ENCODE measurements at regions not wholly inside any gene's neighbourhood (a gene's known extent, or its start where the extent isn't known, plus 50 kb on each side); places are given as distances from the start of the nearest gene placed in this dataset.
"Not testable (repeated sequence)": the region's sequence is repeated elsewhere in the genome, so short reads cannot be mapped to it uniquely, and the experiment has no call there.

DNA sequence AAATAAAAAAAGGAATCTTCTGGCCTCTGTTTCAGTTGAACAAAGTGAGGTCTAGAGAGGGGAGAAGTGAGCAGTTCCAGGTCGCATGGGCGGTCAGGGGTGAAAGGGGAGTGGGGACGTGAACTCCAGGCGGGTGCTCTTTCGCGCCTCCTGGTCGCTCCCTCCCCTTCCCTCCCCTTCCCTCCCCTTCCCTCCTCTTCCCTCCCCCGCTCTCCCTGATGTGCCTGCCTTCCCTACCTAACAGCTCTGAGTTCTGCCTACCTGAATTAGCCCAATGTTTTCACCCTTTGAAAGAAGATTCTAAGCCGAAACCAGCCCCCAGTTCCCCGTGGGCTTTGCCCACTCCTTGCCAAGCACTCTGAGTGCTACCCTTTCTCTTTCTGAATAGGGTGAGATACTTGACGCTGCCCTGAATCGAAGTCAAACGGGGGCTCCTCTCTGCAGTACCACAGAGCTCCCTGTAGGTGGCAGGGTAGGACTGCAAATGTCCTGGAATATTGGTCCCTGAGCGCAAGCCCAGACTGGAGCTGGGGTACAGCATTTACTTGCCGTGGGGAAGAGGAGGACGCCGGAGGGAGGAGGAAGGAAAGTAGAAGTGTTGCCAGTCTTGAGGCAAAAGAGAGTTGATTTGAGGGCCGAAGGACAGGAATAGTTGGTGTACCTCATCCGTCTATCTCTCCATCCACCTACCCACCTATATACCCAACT lies 214.4 kb downstream of the NPIPA7 start:
- not testable (repeated sequence) for H3K4me3 ChIP-seq (ENCODE audit: insufficient read length, low read depth); H3K4me1 ChIP-seq (ENCODE audit: insufficient read depth, insufficient read length); H3K36me3 ChIP-seq (ENCODE audit: insufficient read depth, insufficient read length, low read length); H3K27me3 ChIP-seq (ENCODE audit: insufficient read depth, insufficient read length); H3K9me3 ChIP-seq (ENCODE audit: insufficient read depth, low read length); DNase-seq (ENCODE audit: low read depth, low spot score); H3K9ac ChIP-seq (ENCODE audit: insufficient read length, low read depth)

DNA sequence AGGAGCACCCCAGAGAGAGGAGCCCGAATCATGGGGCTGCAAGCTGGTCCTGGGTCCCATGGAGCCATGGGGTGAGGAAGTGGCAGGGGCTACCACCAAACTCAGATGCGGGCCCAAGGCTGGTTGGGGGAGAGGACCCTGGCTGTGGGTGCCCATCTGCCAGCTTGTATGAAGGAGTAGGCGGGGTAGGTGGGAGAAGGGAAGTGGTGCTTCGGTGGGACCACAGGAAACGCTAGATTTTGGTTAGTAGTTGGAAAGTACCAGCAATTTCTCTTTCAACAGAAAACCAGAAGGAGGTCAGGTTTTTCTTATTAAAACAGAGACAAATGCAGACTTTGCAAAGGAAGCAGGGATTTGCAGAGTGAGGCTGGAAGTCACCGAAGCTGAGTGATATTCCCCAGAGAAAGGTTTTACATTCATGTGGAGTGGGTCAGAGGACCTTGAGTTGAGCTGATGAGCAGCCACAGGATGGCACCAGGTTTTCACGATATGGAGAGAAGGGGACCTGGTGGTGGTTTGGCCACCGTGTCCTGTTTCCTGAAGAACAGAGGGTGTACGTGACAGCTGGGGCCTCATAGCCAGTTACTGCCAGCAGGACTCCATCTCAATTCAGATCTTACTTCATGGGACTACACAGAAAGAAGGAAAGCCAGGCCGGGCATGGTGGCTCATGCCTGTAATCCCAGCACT lies 216.2 kb downstream of the NPIPA7 start:
- not testable (repeated sequence) for H3K4me3 ChIP-seq (ENCODE audit: insufficient read length, low read depth); H3K9me3 ChIP-seq (ENCODE audit: insufficient read depth, low read length); H3K4me1 ChIP-seq (ENCODE audit: insufficient read depth, insufficient read length); H3K27me3 ChIP-seq (ENCODE audit: insufficient read depth, insufficient read length); DNase-seq (ENCODE audit: low read depth, low spot score); H3K36me3 ChIP-seq (ENCODE audit: insufficient read depth, insufficient read length, low read length); H3K9ac ChIP-seq (ENCODE audit: insufficient read length, low read depth)

DNA sequence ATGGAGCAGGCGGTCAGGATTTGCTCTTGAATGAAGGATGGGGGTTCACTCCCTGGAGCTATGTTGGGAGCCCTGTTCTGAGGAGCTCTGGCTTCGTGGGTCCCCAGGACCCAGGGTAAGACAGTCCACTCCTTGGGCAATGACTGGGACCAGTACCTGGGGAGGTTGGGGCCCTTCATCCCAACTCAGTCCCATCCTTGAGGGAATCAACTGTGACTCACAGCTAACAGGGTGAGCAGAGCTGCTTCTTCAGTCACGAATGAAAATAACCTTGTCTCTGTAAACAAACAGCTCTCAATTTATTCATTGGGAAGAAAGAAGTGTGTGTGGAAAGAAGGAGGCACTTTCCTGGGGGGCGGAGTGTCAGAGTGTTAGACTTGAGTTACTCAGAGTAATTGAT lies 222.3 kb downstream of the NPIPA7 start:
- not testable (repeated sequence) for H3K36me3 ChIP-seq (ENCODE audit: insufficient read depth, insufficient read length, low read length); H3K27me3 ChIP-seq (ENCODE audit: insufficient read depth, insufficient read length); H3K4me3 ChIP-seq (ENCODE audit: insufficient read length, low read depth); H3K4me1 ChIP-seq (ENCODE audit: insufficient read depth, insufficient read length); H3K9me3 ChIP-seq (ENCODE audit: insufficient read depth, low read length); H3K9ac ChIP-seq (ENCODE audit: insufficient read length, low read depth); DNase-seq (ENCODE audit: low read depth, low spot score)

DNA sequence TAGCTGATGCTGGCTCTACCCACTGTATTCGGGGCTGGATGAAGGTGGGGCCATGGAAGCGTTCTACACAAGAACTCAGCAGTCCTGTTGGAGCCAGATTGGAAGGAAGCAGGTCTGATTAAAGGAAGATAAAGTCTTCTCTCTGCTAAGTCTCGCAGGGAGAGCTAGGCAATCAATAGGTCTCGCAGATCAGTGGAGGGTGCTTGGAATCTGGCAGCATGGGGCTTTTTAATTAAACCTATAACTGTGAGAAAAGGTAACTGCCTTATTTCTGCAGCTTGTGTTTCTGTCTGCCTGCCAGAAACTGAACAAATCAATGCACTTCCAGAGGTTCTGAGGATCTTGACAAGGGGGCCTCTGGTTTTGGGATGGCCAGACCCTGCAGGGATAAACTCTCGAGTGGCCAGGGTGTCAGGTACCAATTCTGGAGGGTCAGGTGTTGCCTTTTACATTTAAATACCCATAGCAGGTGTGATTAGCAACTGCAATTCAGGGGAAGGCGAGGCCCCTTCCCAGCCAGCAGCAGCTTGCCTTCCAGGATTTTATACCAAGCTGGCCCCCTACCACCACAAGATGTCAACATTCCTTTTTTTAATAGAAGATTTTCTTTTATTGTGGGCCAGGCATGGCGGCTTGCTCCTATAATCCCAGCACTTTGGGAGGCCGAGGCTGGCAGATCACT lies 228.6 kb downstream of the NPIPA7 start:
- H3K36me3 ChIP-seq (ENCODE audit: insufficient read depth, insufficient read length, low read length); H3K27me3 ChIP-seq (ENCODE audit: insufficient read depth, insufficient read length); H3K4me3 ChIP-seq (ENCODE audit: insufficient read length, low read depth); DNase-seq (ENCODE audit: low read depth, low spot score); H3K9ac ChIP-seq (ENCODE audit: insufficient read length, low read depth); H3K9me3 ChIP-seq (ENCODE audit: insufficient read depth, low read length); H3K4me1 ChIP-seq (ENCODE audit: insufficient read depth, insufficient read length): not testable (repeated sequence)

DNA sequence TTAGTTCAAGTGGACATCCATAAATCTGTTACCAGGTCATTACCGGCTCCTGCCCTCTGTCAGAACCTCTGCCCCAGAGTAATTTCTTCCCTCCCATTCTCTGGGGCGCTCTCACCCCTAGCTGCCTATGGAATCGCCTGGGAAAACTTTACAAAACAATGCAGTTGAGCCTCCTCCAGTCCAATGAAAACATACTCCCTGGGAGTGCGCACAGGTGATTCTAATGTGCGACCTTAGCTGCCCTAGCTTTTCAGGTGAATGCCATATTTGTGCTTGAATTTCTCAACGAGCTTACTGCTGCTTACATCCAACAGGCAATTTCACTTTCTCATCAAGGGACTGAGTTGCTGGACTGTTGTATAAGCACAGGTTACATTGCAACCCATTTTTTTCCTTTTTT lies 230.7 kb downstream of the NPIPA7 start:
- not testable (repeated sequence) for DNase-seq (ENCODE audit: low read depth, low spot score); H3K4me1 ChIP-seq (ENCODE audit: insufficient read depth, insufficient read length); H3K4me3 ChIP-seq (ENCODE audit: insufficient read length, low read depth); H3K9me3 ChIP-seq (ENCODE audit: insufficient read depth, low read length); H3K27me3 ChIP-seq (ENCODE audit: insufficient read depth, insufficient read length); H3K9ac ChIP-seq (ENCODE audit: insufficient read length, low read depth); H3K36me3 ChIP-seq (ENCODE audit: insufficient read depth, insufficient read length, low read length)

DNA sequence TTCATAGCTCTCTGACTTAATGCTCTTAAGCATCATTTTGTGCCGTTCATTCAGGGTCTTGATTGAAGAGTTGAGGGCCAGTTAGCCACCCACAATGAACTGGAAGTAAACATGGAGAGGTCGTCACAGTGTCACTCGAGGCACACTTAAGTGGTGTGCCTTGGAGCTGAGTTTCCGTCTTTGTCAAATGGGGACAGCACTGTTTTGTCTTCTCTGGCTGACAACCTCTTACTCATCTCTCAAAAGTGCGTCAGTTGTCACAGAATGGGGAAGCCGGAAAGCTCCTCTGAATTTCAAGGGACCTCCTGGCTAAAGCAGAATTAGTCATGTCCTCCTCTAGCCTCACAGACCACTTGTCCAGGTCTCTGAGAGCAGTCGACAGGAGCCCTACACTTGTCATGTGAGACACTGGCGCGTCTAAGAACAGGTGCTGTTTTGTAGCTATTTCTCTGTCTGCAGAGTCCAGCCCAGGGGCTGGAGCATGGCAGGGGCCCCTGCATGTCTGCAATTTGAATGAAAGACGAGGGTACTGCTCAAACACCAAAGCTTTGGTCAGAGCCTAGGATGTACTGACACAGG lies 231.5 kb downstream of the NPIPA7 start:
- not testable (repeated sequence) for H3K4me1 ChIP-seq (ENCODE audit: insufficient read depth, insufficient read length); H3K9ac ChIP-seq (ENCODE audit: insufficient read length, low read depth); DNase-seq (ENCODE audit: low read depth, low spot score); H3K9me3 ChIP-seq (ENCODE audit: insufficient read depth, low read length); H3K36me3 ChIP-seq (ENCODE audit: insufficient read depth, insufficient read length, low read length); H3K4me3 ChIP-seq (ENCODE audit: insufficient read length, low read depth); H3K27me3 ChIP-seq (ENCODE audit: insufficient read depth, insufficient read length)

DNA sequence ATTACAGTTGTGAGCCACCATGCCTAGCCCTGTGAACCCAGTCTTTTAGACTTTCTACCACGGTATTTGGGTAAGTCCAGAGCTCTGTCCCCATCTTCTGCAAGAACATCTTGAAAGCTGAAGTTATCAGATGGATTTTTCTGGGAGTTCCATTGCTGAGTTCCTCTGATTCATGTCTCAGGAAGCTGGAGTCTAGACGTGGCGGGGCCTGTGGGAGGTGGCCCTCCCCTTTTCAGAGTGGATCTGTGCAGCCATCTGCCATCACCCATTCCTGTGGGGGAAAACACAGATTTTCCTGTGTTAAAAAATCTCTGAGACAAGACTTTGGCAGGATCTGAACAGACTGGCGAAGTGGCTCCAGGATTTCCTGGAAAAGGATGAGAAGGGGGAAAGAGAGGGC lies 234.3 kb downstream of the NPIPA7 start:
- not testable (repeated sequence) for H3K9me3 ChIP-seq (ENCODE audit: insufficient read depth, low read length)

DNA sequence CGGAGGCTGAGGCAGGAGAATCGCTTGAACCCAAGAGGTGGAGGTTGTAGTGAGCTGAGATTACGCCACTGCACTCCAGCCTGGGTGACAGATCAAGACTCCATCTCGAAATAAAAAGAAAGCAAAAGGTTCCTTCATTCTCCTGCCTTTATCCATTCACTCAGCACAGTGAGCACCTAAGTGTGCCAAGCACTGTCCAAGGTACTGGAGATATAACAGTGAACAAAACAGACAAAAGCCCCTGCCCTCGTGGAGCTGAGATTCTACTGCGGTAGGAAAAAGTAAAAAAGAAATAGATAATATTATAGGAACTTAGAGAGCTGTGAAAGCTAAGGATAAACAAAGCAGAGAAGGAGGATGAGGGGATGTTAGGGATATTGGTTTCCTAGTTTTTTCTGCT lies 235.5 kb downstream of the NPIPA7 start:
- not testable (repeated sequence) for H3K4me1 ChIP-seq (ENCODE audit: insufficient read depth, insufficient read length); H3K36me3 ChIP-seq (ENCODE audit: insufficient read depth, insufficient read length, low read length); H3K9ac ChIP-seq (ENCODE audit: insufficient read length, low read depth); DNase-seq (ENCODE audit: low read depth, low spot score); H3K27me3 ChIP-seq (ENCODE audit: insufficient read depth, insufficient read length); H3K9me3 ChIP-seq (ENCODE audit: insufficient read depth, low read length); H3K4me3 ChIP-seq (ENCODE audit: insufficient read length, low read depth)

More for the DNA sequence above, 234.3 kb downstream of the NPIPA7 start:
- H3K27me3 ChIP-seq (ENCODE audit: insufficient read depth, insufficient read length); DNase-seq (ENCODE audit: low read depth, low spot score); H3K4me3 ChIP-seq (ENCODE audit: insufficient read length, low read depth); H3K9ac ChIP-seq (ENCODE audit: insufficient read length, low read depth); H3K4me1 ChIP-seq (ENCODE audit: insufficient read depth, insufficient read length); H3K36me3 ChIP-seq (ENCODE audit: insufficient read depth, insufficient read length, low read length): not testable (repeated sequence)

DNA sequence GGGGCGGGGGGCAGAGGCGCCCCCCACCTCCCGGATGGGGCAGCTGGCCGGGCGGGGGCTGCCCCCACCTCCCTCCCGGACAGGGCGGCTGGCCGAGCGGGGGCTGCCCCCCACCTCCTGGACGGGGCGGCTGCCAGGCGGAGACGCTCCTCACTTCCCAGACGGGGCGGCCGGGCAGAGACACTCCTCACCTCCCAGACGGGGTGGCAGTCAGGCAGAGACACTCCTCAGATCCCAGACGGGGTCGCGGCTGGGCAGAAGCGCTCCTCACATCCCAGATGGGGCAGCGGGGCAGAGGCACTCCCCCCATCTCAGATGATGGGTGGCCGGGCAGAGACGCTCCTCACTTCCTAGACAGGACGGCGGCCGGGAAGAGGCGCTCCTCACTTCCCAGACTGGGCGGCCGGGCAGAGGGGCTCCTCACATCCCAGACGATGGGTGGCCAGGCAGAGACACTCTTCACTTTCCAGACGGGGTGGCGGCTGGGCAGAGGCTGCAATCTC lies 240.1 kb downstream of the NPIPA7 start:
- not testable (repeated sequence) for H3K9ac ChIP-seq (ENCODE audit: insufficient read length, low read depth); H3K4me1 ChIP-seq (ENCODE audit: insufficient read depth, insufficient read length); H3K9me3 ChIP-seq (ENCODE audit: insufficient read depth, low read length)

DNA sequence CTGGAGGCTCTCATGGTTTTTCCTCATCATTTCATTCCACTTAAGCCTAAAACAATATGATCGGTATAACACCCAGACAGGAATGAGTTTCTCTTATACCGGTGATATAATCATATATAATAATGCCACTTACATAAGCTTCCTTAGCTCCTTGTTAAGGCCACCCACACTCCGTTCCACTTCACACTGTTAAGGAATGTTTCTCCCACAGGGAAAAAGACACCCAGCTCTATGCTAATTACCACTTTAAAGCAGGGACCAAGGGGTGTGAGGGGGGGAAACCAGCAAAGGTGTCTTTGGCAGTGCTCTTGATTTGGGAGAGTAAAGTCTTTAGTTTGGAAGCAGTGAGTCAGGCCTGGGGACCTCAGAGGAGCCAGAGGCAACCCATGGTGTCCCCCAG lies 245.4 kb downstream of the NPIPA7 start:
- H3K4me3 ChIP-seq (ENCODE audit: insufficient read length, low read depth); H3K4me1 ChIP-seq (ENCODE audit: insufficient read depth, insufficient read length); H3K36me3 ChIP-seq (ENCODE audit: insufficient read depth, insufficient read length, low read length); H3K9ac ChIP-seq (ENCODE audit: insufficient read length, low read depth); H3K27me3 ChIP-seq (ENCODE audit: insufficient read depth, insufficient read length); DNase-seq (ENCODE audit: low read depth, low spot score); H3K9me3 ChIP-seq (ENCODE audit: insufficient read depth, low read length): not testable (repeated sequence)

More for the DNA sequence above, 240.1 kb downstream of the NPIPA7 start:
- H3K27me3 ChIP-seq (ENCODE audit: insufficient read depth, insufficient read length); H3K36me3 ChIP-seq (ENCODE audit: insufficient read depth, insufficient read length, low read length); DNase-seq (ENCODE audit: low read depth, low spot score); H3K4me3 ChIP-seq (ENCODE audit: insufficient read length, low read depth): not testable (repeated sequence)

DNA sequence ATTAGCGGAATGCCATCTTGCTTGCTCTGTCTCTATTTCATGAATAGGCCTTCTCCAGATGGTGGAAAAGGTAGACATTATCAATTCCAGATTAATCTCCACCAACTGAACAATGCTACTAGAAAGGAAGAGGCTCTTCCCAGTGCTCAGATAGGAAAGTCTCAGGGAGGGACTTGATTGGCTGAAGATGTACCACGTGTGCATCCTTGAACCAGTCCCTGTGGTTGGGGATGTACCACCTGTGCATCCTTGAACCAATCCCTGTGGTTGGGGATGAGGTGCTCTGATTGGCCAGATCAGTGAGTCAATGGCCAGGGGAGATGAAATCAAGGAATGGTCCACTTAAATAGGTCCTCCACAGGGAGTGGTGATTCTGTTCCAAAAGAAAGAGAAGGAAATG lies 246.2 kb downstream of the NPIPA7 start:
- H3K9me3 ChIP-seq (ENCODE audit: insufficient read depth, low read length); DNase-seq (ENCODE audit: low read depth, low spot score); H3K36me3 ChIP-seq (ENCODE audit: insufficient read depth, insufficient read length, low read length); H3K4me3 ChIP-seq (ENCODE audit: insufficient read length, low read depth); H3K27me3 ChIP-seq (ENCODE audit: insufficient read depth, insufficient read length); H3K9ac ChIP-seq (ENCODE audit: insufficient read length, low read depth); H3K4me1 ChIP-seq (ENCODE audit: insufficient read depth, insufficient read length): not testable (repeated sequence)
